Chondrocyte (in vitro differentiated cells): ENCODE measurements at regions not wholly inside any gene's neighbourhood (a gene's known extent, or its start where the extent isn't known, plus 50 kb on each side); places are given as distances from the start of the nearest gene placed in this dataset.

ENCODE experiments used
- DNase-seq: peaks from one replicate; pipeline ENCODE4 v3.0.0; 2021; ENCODE audit warnings: mixed read lengths, low spot score
- H3K27ac Mint-ChIP-seq: one replicate; pipeline ENCODE4 v1.8.0; 2021; ENCODE audit warnings: mild to moderate bottlenecking, moderate library complexity, mixed read lengths; ENCODE audit not compliant: unreplicated experiment
- H3K27me3 Mint-ChIP-seq: 2 replicates; pipeline ENCODE4 v1.8.0; 2021; ENCODE audit warnings: low read depth, mixed read lengths
- H3K36me3 Mint-ChIP-seq: 2 replicates; pipeline ENCODE4 v1.8.0; 2021; ENCODE audit warnings: low read depth, mixed read lengths
- H3K4me1 Mint-ChIP-seq: 2 replicates; pipeline ENCODE4 v1.8.0; 2021; ENCODE audit warnings: low read depth, mild to moderate bottlenecking, mixed read lengths
- H3K4me3 Mint-ChIP-seq: one replicate; pipeline ENCODE4 v1.8.0; 2021; ENCODE audit warnings: mild to moderate bottlenecking, moderate library complexity, mixed read lengths; ENCODE audit not compliant: unreplicated experiment
- H3K9me3 Mint-ChIP-seq: 2 replicates; pipeline ENCODE4 v1.8.0; 2021; ENCODE audit warnings: low read depth, mixed read lengths
- CTCF ChIP-seq: fragments of 200-600 bp; sonication (generic); IDR thresholded peaks from 2 replicates; pipeline ENCODE4 v1.5.0; 2021; ENCODE audit warnings: antibody characterized with exemption, mild to moderate bottlenecking, moderate library complexity

- Mint-ChIP-seq H3K27ac (peak overlapping the region; percentile 59), H3K4me1 (peaks cover 84% of the 10 kb centered on the region), H3K27me3 (no peaks in the 10 kb centered on the region), H3K4me3 (no peak overlapping the region), H3K36me3 (no peaks in the 10 kb centered on the region), H3K9me3 (peaks cover 3% of the 10 kb centered on the region)
- no peak for DNase-seq
- no peak for TF ChIP-seq CTCF
Observed at GRCh38 chr6:25175196-25175595, 104.0 kb upstream of the CARMIL1 start.

GRCh38 chr6:25175681-25176080 is 103.5 kb upstream of the CARMIL1 start:
- Mint-ChIP-seq H3K36me3 (no peaks in the 10 kb centered on the region), H3K9me3 (peaks cover 3% of the 10 kb centered on the region), H3K4me1 (peaks cover 84% of the 10 kb centered on the region), H3K27me3 (no peaks in the 10 kb centered on the region), H3K27ac (peak overlapping the region; percentile 59), H3K4me3 (no peak overlapping the region)
- no peak for DNase-seq
- TF ChIP-seq CTCF = no peak

GRCh38 chr6:25176466-25176865 is 102.7 kb upstream of the CARMIL1 start:
- Mint-ChIP-seq H3K4me1 (peaks cover 82% of the 10 kb centered on the region), H3K9me3 (peaks cover 3% of the 10 kb centered on the region)

GRCh38 chr6:25177500-25178028 is 101.6 kb upstream of the CARMIL1 start:
- TF ChIP-seq CTCF = no peak
- Mint-ChIP-seq H3K4me3 (no peak overlapping the region), H3K9me3 (peaks cover 3% of the 10 kb centered on the region), H3K27me3 (no peaks in the 10 kb centered on the region), H3K4me1 (peaks cover 79% of the 10 kb centered on the region), H3K36me3 (no peaks in the 10 kb centered on the region), H3K27ac (no peak overlapping the region)
- no peak for DNase-seq

More at GRCh38 chr6:25176466-25176865, 102.7 kb upstream of the CARMIL1 start:
- Mint-ChIP-seq H3K36me3 (no peaks in the 10 kb centered on the region), H3K27ac (peak overlapping the region; percentile 12), H3K4me3 (no peak overlapping the region), H3K27me3 (no peaks in the 10 kb centered on the region)
- no peak for TF ChIP-seq CTCF
- DNase-seq = no peak

GRCh38 chr6:25178336-25179035 is 100.7 kb upstream of the CARMIL1 start:
- H3K4me1 Mint-ChIP-seq = peaks cover 70% of the 10 kb centered on the region
- DNase-seq = no peak
- TF ChIP-seq CTCF = no peak
- no peaks in the 10 kb centered on the region for H3K9me3 Mint-ChIP-seq
- H3K27ac Mint-ChIP-seq = peak overlapping the region; percentile 94
- H3K36me3 Mint-ChIP-seq = no peaks in the 10 kb centered on the region
- no peaks in the 10 kb centered on the region for H3K27me3 Mint-ChIP-seq
- no peak overlapping the region for H3K4me3 Mint-ChIP-seq
